ENCODE measurements at regions not wholly inside any gene's neighbourhood (a gene's known extent, or its start where the extent isn't known, plus 50 kb on each side); places are given as distances from the start of the nearest gene placed in this dataset.

DNA sequence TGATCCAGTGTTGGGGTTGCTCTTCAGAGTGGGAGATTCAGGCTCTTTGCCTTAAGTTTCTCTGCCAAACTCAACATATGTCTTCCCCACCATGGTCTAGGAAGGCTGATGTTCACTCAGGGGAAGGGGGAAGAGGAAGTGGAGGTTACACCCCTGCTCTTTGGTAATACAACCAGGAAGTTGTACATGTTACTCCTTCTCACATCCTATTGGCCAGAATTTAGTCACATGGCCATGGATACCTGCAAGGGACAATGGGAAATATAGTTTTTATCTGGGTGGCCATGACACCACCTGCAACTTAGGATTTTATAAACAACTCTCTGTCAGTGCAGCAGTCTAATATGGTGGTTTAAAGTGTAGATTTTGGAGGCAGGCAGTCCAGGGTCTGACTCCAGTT, 150.9 kb downstream of the TBX5 start:
- no peak for DNase-seq (ENCODE audit: low read depth, low spot score)
- H3K36me3 ChIP-seq (ENCODE audit: control insufficient read depth in 2 of 2, insufficient read depth in 2 of 2, low read length in 1 of 2): no peaks in the 10 kb centered on the region
- no TSS peak for BruUV-seq (replicated peaks)
- H3K9me3 ChIP-seq (replicated peaks; ENCODE audit: control insufficient read depth, insufficient read depth, low read length): no peaks in the 10 kb centered on the region
- no peaks in the 10 kb centered on the region for H3K79me2 ChIP-seq (ENCODE audit: control insufficient read depth, insufficient read depth, low read length)
- ChIA-PET POLR2A (no interaction called here), SMC1A (ENCODE audit: uncharacterized antibody, unreplicated experiment) (no interaction called here), CTCF (no interaction called here), RAD21 (ENCODE audit: unreplicated experiment) (no interaction called here)
- H3K27me3 ChIP-seq (replicated peaks in 1 of 2; ENCODE audit: control insufficient read depth in 2 of 2, insufficient read depth in 2 of 2, low read length in 1 of 2): no peaks in the 10 kb centered on the region
- no peaks in the 10 kb centered on the region for H3K4me1 ChIP-seq (ENCODE audit: control insufficient read depth, insufficient read depth, low read length)
- intact Hi-C loops (cut with micrococcal nuclease; ENCODE audit: unreplicated experiment): no loop called here
- no peak for FAIRE-seq
- no peak overlapping the region for H2AFZ ChIP-seq (ENCODE audit: control insufficient read depth, low read depth, low read length)
- ATAC-seq: no peak
- no peak overlapping the region for H3K27ac ChIP-seq (ENCODE audit: control insufficient read depth, insufficient read depth)
- no peaks in the 10 kb centered on the region for H4K20me1 ChIP-seq (ENCODE audit: control insufficient read depth, insufficient read depth)
- no peak overlapping the region for H3K9ac ChIP-seq (ENCODE audit: control insufficient read depth, insufficient read depth, low read length)
- in situ Hi-C loops (cut with MboI): no loop called here
- no peak for TF ChIP-seq TCF3 (IDR thresholded peaks at IDR 0.05; ENCODE audit: borderline replicate concordance, insufficient read depth, low read depth, low read length)
- TF ChIP-seq, protein P1, sequence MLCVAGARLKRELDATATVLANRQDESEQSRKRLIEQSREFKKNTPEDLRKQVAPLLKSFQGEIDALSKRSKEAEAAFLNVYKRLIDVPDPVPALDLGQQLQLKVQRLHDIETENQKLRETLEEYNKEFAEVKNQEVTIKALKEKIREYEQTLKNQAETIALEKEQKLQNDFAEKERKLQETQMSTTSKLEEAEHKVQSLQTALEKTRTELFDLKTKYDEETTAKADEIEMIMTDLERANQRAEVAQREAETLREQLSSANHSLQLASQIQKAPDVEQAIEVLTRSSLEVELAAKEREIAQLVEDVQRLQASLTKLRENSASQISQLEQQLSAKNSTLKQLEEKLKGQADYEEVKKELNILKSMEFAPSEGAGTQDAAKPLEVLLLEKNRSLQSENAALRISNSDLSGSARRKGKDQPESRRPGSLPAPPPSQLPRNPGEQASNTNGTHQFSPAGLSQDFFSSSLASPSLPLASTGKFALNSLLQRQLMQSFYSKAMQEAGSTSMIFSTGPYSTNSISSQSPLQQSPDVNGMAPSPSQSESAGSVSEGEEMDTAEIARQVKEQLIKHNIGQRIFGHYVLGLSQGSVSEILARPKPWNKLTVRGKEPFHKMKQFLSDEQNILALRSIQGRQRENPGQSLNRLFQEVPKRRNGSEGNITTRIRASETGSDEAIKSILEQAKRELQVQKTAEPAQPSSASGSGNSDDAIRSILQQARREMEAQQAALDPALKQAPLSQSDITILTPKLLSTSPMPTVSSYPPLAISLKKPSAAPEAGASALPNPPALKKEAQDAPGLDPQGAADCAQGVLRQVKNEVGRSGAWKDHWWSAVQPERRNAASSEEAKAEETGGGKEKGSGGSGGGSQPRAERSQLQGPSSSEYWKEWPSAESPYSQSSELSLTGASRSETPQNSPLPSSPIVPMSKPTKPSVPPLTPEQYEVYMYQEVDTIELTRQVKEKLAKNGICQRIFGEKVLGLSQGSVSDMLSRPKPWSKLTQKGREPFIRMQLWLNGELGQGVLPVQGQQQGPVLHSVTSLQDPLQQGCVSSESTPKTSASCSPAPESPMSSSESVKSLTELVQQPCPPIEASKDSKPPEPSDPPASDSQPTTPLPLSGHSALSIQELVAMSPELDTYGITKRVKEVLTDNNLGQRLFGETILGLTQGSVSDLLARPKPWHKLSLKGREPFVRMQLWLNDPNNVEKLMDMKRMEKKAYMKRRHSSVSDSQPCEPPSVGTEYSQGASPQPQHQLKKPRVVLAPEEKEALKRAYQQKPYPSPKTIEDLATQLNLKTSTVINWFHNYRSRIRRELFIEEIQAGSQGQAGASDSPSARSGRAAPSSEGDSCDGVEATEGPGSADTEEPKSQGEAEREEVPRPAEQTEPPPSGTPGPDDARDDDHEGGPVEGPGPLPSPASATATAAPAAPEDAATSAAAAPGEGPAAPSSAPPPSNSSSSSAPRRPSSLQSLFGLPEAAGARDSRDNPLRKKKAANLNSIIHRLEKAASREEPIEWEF (IDR thresholded peaks at IDR 0.05; ENCODE audit: insufficient replicate concordance, low read depth, low read length): no peak
- no peak for TF ChIP-seq JUNB (IDR thresholded peaks at IDR 0.05)
- TF ChIP-seq, protein P2, sequence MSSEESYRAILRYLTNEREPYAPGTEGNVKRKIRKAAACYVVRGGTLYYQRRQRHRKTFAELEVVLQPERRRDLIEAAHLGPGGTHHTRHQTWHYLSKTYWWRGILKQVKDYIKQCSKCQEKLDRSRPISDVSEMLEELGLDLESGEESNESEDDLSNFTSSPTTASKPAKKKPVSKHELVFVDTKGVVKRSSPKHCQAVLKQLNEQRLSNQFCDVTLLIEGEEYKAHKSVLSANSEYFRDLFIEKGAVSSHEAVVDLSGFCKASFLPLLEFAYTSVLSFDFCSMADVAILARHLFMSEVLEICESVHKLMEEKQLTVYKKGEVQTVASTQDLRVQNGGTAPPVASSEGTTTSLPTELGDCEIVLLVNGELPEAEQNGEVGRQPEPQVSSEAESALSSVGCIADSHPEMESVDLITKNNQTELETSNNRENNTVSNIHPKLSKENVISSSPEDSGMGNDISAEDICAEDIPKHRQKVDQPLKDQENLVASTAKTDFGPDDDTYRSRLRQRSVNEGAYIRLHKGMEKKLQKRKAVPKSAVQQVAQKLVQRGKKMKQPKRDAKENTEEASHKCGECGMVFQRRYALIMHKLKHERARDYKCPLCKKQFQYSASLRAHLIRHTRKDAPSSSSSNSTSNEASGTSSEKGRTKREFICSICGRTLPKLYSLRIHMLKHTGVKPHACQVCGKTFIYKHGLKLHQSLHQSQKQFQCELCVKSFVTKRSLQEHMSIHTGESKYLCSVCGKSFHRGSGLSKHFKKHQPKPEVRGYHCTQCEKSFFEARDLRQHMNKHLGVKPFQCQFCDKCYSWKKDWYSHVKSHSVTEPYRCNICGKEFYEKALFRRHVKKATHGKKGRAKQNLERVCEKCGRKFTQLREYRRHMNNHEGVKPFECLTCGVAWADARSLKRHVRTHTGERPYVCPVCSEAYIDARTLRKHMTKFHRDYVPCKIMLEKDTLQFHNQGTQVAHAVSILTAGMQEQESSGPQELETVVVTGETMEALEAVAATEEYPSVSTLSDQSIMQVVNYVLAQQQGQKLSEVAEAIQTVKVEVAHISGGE (CRISPR knock-in tag; IDR thresholded peaks at IDR 0.05): no peak
- TF ChIP-seq ZNF217 (IDR thresholded peaks at IDR 0.05): no peak
- TF ChIP-seq EZH2 (IDR thresholded peaks at IDR 0.05; ENCODE audit: borderline replicate concordance, control insufficient read depth, low read depth, low read length): no peak
- no peak for TF ChIP-seq HDGF (IDR thresholded peaks at IDR 0.05)
- no peak for TF ChIP-seq GATAD2B (conservative IDR thresholded peaks at IDR 0.05; ENCODE audit: low read depth)
- TF ChIP-seq SIX5 (IDR thresholded peaks at IDR 0.05; ENCODE audit: low read depth, low read length, severe bottlenecking): no peak
- no peak overlapping the region for H3K4me2 ChIP-seq (ENCODE audit: control insufficient read depth, insufficient read depth)
- H3K4me3 ChIP-seq: no peak overlapping the region

All from GM12878 (cell line).